Aorta (tissue), 5 donors: ENCODE measurements at regions not wholly inside any gene's neighbourhood (a gene's known extent, or its start where the extent isn't known, plus 50 kb on each side); places are given as distances from the start of the nearest gene placed in this dataset.

Experiments
- ATAC-seq: fragments of 200-7000 bp; cut with Tn5 transposase; one replicate; pipeline ENCODE4 v1.9.1; 2022; ENCODE audit warnings: moderate library complexity; ENCODE audit not compliant: low FRiP score
- DNase-seq, 2 donors: peaks; one replicate each; pipeline ENCODE4 v3.0.0-alpha.2; 2020
- H3K27ac ChIP-seq, 2 donors: one replicate each; pipeline ENCODE4 v1.5.1; 2013; ENCODE audit warnings: low read length in 2 of 2, mild to moderate bottlenecking in 2 of 2, moderate library complexity in 2 of 2, control low read depth in 1 of 2, inconsistent platforms in 1 of 2, low read depth in 1 of 2
- H3K27me3 ChIP-seq, 2 donors: one replicate each; pipeline ENCODE4 v1.6.1; 2013; ENCODE audit warnings: control low read depth in 1 of 2, low read length in 1 of 2, mild to moderate bottlenecking in 1 of 2, moderate library complexity in 1 of 2; ENCODE audit not compliant: insufficient read depth in 2 of 2, control insufficient read depth in 1 of 2
- H3K36me3 ChIP-seq, 2 donors: one replicate each; pipeline ENCODE4 v1.6.1; 2013; ENCODE audit warnings: control low read depth in 1 of 2, low read length in 1 of 2, mild to moderate bottlenecking in 1 of 2; ENCODE audit not compliant: insufficient read depth in 2 of 2, control insufficient read depth in 1 of 2
- H3K4me1 ChIP-seq, 2 donors: one replicate each; pipeline ENCODE4 v1.6.1; 2013; ENCODE audit warnings: low read length in 2 of 2, control low read depth in 1 of 2, mild to moderate bottlenecking in 1 of 2, moderate library complexity in 1 of 2; ENCODE audit not compliant: insufficient read depth in 2 of 2, control insufficient read depth in 1 of 2
- H3K4me3 ChIP-seq, 2 donors: one replicate each; pipeline ENCODE4 v1.5.1; 2013; ENCODE audit warnings: low read length in 2 of 2, control low read depth in 1 of 2, mild to moderate bottlenecking in 1 of 2
- H3K9me3 ChIP-seq: one replicate; pipeline ENCODE4 v1.6.1; 2013; ENCODE audit warnings: mild to moderate bottlenecking, low read length; ENCODE audit not compliant: control insufficient read depth
- WGBS, 2 donors: extraction: QIAGEN DNeasy Blood & Tissue Kit; methylation state at CpG; one replicate each; pipeline ENCODE4 v1.1.7; 2013; 5-methylcytosine and 5-hydroxymethylcytosine counted together
- intact Hi-C, 2 donors: fragments of 100-400 bp; cut with DNase I; formaldehyde crosslinking; loops; one replicate each; pipeline versions ENCODE4 v1.14.2 to v1.15.0; 2022
- donor health status: healthy with polysubstance abuse.
- donor health status: Bipolar disorder and iron deficiency.
- donor health status: DM: no; HTN: no; CAD: no.
- donor health status: DM: no; HTN: no; CAD: no.
- donor health status: DM: yes; HTN: yes; CAD: no.

DNA sequence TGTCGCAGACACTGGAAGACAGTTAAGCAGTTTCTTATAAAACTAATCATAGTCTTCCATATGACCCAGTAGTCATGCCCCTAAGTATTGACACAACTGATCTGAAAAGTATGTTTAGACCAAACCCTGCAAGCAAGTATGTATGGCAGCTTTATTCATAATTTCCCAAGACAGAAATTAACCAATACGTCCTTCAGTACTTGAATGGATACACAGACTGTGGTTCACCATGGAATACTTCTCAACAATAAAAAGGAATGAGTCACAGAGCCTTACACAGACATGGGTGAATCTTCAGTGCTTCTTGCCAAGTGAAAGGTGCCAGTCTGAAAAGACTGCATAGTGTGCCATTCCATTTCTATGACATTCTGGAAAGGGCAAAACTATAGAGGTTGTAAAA is 50.2 kb upstream of the AKR1E2 start:
- Histone ChIP-seq H3K27me3 (no peaks in the 10 kb centered on the region), H3K4me1 (peaks cover 3% of the 10 kb centered on the region in 2 donors), H3K27ac (no peak overlapping the region), H3K4me3 (no peak overlapping the region), H3K9me3 (no peaks in the 10 kb centered on the region), H3K36me3 (no peaks in the 10 kb centered on the region)
- DNase-seq (no peak), ATAC-seq (no peak)
- intact Hi-C loops = no loop called here
- WGBS, 2 donors = 96 to 97% methylated on average over 2 of the region's 2 CpGs

DNA sequence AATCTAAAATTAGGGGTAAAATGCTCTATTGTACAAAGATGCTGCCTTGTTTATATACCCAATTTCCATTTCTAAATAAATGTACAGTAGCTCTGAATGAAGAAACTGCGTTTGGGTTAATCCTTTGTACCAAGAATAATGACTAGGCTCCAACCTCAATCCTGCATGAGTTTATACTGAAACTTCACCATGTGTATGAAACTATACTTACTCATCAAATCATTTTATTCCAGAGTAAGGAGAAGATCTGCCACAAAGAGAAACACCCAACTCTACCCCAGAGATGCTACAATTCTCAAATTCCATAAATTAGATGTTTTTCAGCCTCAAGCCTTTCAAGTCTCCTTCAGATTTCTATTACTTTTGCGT is 53.8 kb upstream of the AKR1E2 start:
- peaks cover 3 to 5% of the 10 kb centered on the region in 2 donors for H3K4me1 ChIP-seq
- intact Hi-C loops = no loop called here
- no peak overlapping the region for H3K27ac ChIP-seq
- no peaks in the 10 kb centered on the region for H3K36me3 ChIP-seq
- DNase-seq (no peak), ATAC-seq (no peak)
- no peak overlapping the region for H3K4me3 ChIP-seq
- H3K27me3 ChIP-seq = no peaks in the 10 kb centered on the region
- H3K9me3 ChIP-seq = no peaks in the 10 kb centered on the region
- 90 to 91% methylated on average over 2 of the region's 2 CpGs for WGBS, 2 donors

GRCh38 chr10:4771554-4772201 is 54.3 kb upstream of the AKR1E2 start:
- WGBS, 2 donors = 74 to 89% methylated on average over 5 of the region's 5 CpGs
- Histone ChIP-seq H3K27ac (peak overlapping the region; percentile 39 to 82), H3K4me1 (peaks cover 3 to 5% of the 10 kb centered on the region in 2 donors), H3K9me3 (no peaks in the 10 kb centered on the region), H3K36me3 (no peaks in the 10 kb centered on the region), H3K4me3 (no peak overlapping the region), H3K27me3 (no peaks in the 10 kb centered on the region)
- DNase-seq = no peak
- intact Hi-C loops = no loop called here
- no peak for ATAC-seq

DNA sequence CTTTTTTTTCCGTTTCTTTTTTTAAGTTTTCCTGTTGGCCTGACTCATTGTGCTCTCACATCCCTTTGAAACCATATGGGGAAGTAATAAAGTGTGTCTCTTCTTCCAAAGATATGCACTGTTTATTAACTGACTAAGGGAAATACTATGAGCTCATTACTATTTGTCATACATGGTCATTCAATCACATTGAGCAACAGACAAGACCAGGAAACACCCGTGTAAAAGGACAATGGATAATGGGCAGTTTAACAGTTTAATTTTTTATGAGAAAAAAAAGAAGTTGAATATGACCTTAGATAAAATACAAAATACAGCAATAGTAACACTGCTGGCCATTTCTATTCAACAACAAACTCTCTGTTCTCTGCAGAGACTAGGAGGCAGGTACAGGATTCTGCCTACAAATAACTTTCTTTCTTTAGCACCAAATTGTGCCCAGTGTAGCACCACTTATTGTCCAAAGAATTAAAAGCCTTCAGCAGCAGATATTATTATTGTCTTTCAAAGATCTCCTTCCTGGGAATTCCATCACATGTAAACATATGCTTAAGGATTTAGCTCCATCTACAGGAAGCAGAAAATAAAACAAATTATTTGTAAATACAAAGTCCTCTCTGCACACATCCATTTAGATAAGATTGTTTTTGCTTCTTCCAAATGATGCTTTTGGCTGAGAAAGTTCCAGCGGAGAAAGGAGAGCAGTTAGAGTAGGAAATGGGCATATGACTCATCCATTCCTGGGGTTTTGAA is 55.0 kb upstream of the AKR1E2 start:
- 5 to 11% methylated on average over 3 of the region's 3 CpGs for WGBS, 2 donors
- Histone ChIP-seq H3K36me3 (no peaks in the 10 kb centered on the region), H3K27me3 (no peaks in the 10 kb centered on the region), H3K9me3 (no peaks in the 10 kb centered on the region), H3K4me1 (peaks cover 3 to 5% of the 10 kb centered on the region in 2 donors), H3K4me3 (no peak overlapping the region), H3K27ac (no peak overlapping the region)
- ATAC-seq (peak; percentile 75), DNase-seq (no peak)
- intact Hi-C loops = no loop called here

DNA sequence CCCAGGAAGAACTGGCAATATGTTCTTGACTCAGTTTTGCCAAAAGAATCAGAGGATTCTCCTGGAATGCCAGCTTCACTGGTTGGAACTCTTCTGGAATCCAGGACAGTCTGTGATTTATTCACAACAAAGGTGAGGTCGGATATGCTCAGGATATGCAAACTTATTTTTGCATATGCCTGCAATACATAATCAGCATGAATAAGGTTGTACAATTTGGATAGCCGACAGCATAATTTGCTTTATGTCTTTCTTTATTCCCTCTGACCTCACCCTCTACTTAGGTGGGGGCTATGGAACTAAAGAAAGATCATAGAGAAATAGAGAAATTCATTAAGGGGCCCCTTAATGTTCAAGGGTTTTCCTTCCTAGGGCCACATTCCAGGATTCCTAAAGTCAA is 57.6 kb upstream of the AKR1E2 start:
- Histone ChIP-seq H3K9me3 (no peaks in the 10 kb centered on the region), H3K4me3 (no peak overlapping the region), H3K27me3 (no peaks in the 10 kb centered on the region), H3K27ac (no peak overlapping the region), H3K4me1 (peaks cover 3 to 5% of the 10 kb centered on the region in 2 donors), H3K36me3 (no peaks in the 10 kb centered on the region)
- WGBS, 2 donors = 90 to 91% methylated on average over 2 of the region's 2 CpGs
- no peak for ATAC-seq
- DNase-seq = no peak
- intact Hi-C loops = loop anchor here (5.0 to 10.0 kb wide), 8 partner anchors 104 to 1574 kb away; no protein-coding TSS in a partner anchor

DNA sequence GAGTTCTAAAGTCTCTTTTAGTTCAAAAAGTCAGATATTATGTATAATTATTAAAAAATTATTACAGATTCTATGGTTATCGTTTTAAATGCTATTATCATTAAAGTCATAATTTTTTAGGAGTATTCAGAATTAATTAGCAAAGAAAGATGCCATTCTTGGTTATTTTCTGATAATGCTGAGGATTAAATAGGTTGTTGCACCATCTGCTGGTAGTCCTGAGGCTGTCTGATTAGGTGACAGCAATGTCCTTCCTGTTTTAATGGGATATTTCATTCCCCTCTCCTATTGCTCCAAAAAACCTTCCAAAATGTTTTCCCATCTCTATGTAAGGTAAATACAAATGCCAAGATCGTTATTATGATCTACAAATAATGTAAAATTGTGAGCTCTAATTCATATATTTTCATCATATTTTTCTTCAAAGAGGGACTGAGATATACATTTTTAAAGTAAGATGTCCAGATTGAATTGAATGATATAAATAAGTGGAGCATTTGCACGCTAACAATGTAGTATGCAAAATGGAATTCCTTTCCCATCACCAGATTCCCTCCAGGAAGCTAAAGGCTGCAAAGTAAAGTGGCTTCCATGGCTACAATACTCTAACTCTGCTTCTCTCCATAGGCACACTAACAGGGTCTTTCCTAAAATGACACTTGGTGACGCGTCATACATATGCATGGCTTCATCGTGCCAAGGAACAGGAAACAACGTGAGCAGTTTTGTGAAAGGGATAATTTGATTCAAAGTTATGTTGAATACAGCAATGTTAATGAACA is 58.8 kb upstream of the AKR1E2 start:
- peak; percentile 74 for ATAC-seq
- DNase-seq = no peak
- H3K27ac ChIP-seq = no peak overlapping the region

GRCh38 chr10:4766454-4766853 is 59.6 kb upstream of the AKR1E2 start:
- Histone ChIP-seq H3K36me3 (no peaks in the 10 kb centered on the region), H3K27me3 (no peaks in the 10 kb centered on the region), H3K27ac (no peak overlapping the region), H3K9me3 (no peaks in the 10 kb centered on the region), H3K4me1 (peaks cover 0 to 3% of the 10 kb centered on the region in 2 donors), H3K4me3 (no peak overlapping the region)
- 47 to 50% methylated on average over 3 of the region's 3 CpGs for WGBS, 2 donors
- DNase-seq (no peak), ATAC-seq (no peak)
- intact Hi-C loops = loop anchor here (5.0 to 10.0 kb wide), 8 partner anchors 102 to 1572 kb away; no protein-coding TSS in a partner anchor

More for the DNA sequence above, 58.8 kb upstream of the AKR1E2 start:
- 32 to 33% methylated on average over 7 of the region's 7 CpGs for whole genome bisulfite sequencing, 2 donors
- no peaks in the 10 kb centered on the region for H3K36me3 ChIP-seq
- no peaks in the 10 kb centered on the region for H3K27me3 ChIP-seq
- no peaks in the 10 kb centered on the region for H3K9me3 ChIP-seq
- intact Hi-C loops = loop anchor here (5.0 to 10.0 kb wide), 8 partner anchors 102 to 1572 kb away; no protein-coding TSS in a partner anchor
- H3K4me3 ChIP-seq = no peak overlapping the region
- peaks cover 3 to 5% of the 10 kb centered on the region in 2 donors for H3K4me1 ChIP-seq

DNA sequence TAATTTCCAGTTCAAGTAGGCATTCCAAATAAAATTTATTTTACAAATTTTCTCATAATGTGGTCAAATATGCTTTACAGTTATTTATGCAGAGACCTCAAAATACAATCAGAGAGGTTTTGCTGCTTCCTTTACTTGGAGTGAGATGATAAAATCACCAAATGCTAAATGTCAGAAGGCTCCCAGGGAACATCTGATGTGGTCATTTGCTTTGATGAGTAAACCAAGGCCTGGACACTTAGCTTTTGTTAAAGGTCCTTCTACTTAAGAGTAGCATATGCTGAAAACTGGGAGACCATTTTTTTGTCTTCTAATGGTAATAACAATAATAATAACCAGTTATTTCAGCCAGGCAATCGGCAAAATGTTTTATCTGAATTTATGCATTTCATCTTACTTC is 60.6 kb upstream of the AKR1E2 start:
- Histone ChIP-seq H3K27ac (no peak overlapping the region), H3K27me3 (no peaks in the 10 kb centered on the region), H3K9me3 (no peaks in the 10 kb centered on the region)

More for the DNA sequence above, 60.6 kb upstream of the AKR1E2 start:
- WGBS, 2 donors = 96 to 100% methylated on average over 1 of the region's 1 CpG
- no peak for DNase-seq
- intact Hi-C loops = loop anchor here (5.0 to 10.0 kb wide), 8 partner anchors 101 to 1571 kb away; no protein-coding TSS in a partner anchor
- no peak overlapping the region for H3K4me3 ChIP-seq
- no peak for ATAC-seq
- H3K4me1 ChIP-seq = peaks cover 0 to 3% of the 10 kb centered on the region in 2 donors
- H3K36me3 ChIP-seq = no peaks in the 10 kb centered on the region
